ENCODE measurements at regions not wholly inside any gene's neighbourhood (a gene's known extent, or its start where the extent isn't known, plus 50 kb on each side); places are given as distances from the start of the nearest gene placed in this dataset.

- ATAC-seq (no peak), DNase-seq (no peak)
- no peaks in the 10 kb centered on the region for H3K4me1 ChIP-seq
- H3K27me3 ChIP-seq = no peaks in the 10 kb centered on the region
- H3K9me3 ChIP-seq = no peaks in the 10 kb centered on the region
- intact Hi-C loops (cut with DNase I) = no loop called here
- no peak overlapping the region for H3K4me3 ChIP-seq
- TF ChIP-seq CTCF (IDR thresholded peaks at IDR 0.05) = no peak
- H3K27ac ChIP-seq = no peak overlapping the region
- H3K36me3 ChIP-seq = no peaks in the 10 kb centered on the region
Measured at GRCh38 chr20:6426287-6426891, 303.6 kb upstream of the FERMT1 start.

GRCh38 chr20:6421321-6422248 is 298.8 kb upstream of the FERMT1 start:
- Histone ChIP-seq H3K4me3 (no peak overlapping the region), H3K36me3 (no peaks in the 10 kb centered on the region), H3K4me1 (no peaks in the 10 kb centered on the region), H3K27me3 (no peaks in the 10 kb centered on the region), H3K9me3 (no peaks in the 10 kb centered on the region), H3K27ac (no peak overlapping the region)
- ATAC-seq (no peak), DNase-seq (no peak)
- intact Hi-C loops (cut with DNase I) = loop anchor here (5.0 kb wide), 1 partner anchor 636 kb away; no protein-coding TSS in a partner anchor
- no peak for TF ChIP-seq CTCF (IDR thresholded peaks at IDR 0.05)

- Histone ChIP-seq H3K4me1 (no peaks in the 10 kb centered on the region), H3K27ac (no peak overlapping the region), H3K36me3 (no peaks in the 10 kb centered on the region), H3K9me3 (no peaks in the 10 kb centered on the region), H3K4me3 (no peak overlapping the region), H3K27me3 (no peaks in the 10 kb centered on the region)
- intact Hi-C loops (cut with DNase I) = loop anchor here (5.0 kb wide), 1 partner anchor 637 kb away; no protein-coding TSS in a partner anchor
- TF ChIP-seq CTCF (IDR thresholded peaks at IDR 0.05) = no peak
- ATAC-seq (no peak), DNase-seq (no peak)
Measured at GRCh38 chr20:6420336-6420735, 297.5 kb upstream of the FERMT1 start.

- intact Hi-C loops (cut with DNase I) = no loop called here
- H3K9me3 ChIP-seq = no peaks in the 10 kb centered on the region
- no peaks in the 10 kb centered on the region for H3K4me1 ChIP-seq
- no peaks in the 10 kb centered on the region for H3K27me3 ChIP-seq
- no peak overlapping the region for H3K27ac ChIP-seq
- H3K36me3 ChIP-seq = no peaks in the 10 kb centered on the region
- no peak for DNase-seq
- ATAC-seq = no peak
- no peak for TF ChIP-seq CTCF (IDR thresholded peaks at IDR 0.05)
- H3K4me3 ChIP-seq = no peak overlapping the region
Measured at GRCh38 chr20:6418732-6419131, 295.9 kb upstream of the FERMT1 start.

GRCh38 chr20:6416371-6416770 is 293.5 kb upstream of the FERMT1 start:
- H3K4me3 ChIP-seq = no peak overlapping the region
- ATAC-seq (no peak), DNase-seq (no peak)
- H3K4me1 ChIP-seq = no peaks in the 10 kb centered on the region
- no peaks in the 10 kb centered on the region for H3K36me3 ChIP-seq
- H3K9me3 ChIP-seq = no peaks in the 10 kb centered on the region
- no peaks in the 10 kb centered on the region for H3K27me3 ChIP-seq
- TF ChIP-seq CTCF (IDR thresholded peaks at IDR 0.05) = no peak
- no peak overlapping the region for H3K27ac ChIP-seq
- intact Hi-C loops (cut with DNase I) = no loop called here

Measured in upper lobe of right lung (tissue), 1 donor.